Glomerular endothelial cell (primary cell): ENCODE measurements at regions not wholly inside any gene's neighbourhood (a gene's known extent, or its start where the extent isn't known, plus 50 kb on each side); places are given as distances from the start of the nearest gene placed in this dataset.

Source experiments
- DNase-seq: peaks from one replicate; pipeline ENCODE4 v3.0.0-alpha.2; 2011; ENCODE audit warnings: low read depth, low spot score; ENCODE audit errors: extremely low read depth

DNA sequence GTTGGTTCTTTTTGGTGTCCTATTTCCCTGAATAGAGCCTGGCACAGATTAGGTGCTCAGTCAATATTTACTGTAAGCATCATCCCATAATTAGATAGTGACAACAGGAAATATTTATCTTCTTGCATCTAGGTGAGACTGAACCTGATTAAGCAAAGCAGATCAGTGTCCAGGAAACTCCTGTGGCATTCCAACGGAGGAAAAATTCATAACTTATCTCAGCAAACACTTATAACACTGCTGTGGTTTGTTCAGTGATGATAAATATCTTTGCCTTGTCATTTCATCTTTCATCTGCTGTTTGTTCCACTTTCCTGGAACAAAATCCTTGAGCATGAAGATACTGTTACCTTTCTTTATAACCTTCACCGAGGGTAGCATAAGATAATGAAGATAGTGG is 1160.3 kb upstream of the AUTS2 start:
- no peak for DNase-seq

DNA sequence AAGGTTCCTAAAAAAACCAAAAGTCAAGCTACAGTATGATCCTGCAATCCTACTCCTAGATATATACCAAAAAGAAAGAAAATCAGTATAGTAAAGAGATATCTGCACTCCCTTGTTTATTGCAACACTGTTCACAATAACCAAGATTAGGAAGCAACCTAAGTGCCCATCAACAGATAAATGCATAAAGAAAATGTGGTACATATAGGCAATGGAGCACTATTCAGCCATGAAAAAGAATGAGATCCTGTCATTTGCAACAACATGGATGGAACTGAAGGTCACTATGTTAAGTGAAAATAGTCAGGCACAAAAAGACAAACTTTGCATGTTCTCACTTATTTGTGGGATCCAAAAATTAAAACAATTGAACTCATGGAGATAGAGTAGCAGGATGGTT is 1159.5 kb upstream of the AUTS2 start:
- no peak for DNase-seq

DNA sequence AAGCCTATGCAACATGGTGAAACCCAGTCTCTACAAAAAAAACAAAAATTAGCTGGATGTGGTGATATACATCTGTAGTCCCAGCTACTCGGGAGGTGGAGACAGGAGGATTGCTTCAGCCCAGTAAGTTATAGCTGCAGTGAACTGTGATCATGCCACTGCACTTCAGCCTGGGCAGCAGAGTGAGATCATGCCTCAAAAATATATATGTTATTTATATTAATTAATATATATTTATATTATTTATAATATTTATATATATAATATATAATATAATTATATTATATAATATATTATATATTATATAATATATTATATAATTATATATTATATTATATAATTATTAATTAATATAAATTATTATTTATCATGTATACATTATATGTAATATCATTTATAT is 1158.4 kb upstream of the AUTS2 start:
- no peak for DNase-seq

DNA sequence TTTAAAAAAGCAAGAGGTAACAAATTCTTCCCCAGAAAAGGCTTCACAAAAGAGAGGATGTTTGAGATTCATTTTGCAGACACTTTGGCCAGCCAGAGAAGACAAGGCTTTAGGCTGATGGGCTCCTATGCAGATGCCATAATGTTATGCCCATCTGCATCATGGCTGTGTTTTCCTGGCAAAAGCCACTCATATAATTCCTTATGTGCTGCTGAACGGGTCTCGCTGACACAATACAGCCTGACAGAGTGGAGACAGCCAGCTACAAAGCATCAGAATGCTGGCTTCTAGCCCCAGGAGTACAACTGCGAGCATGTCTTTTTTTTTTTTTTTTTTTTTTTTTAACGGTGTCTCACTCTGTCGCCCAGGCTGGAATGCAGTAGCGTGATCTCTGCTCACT is 1157.4 kb upstream of the AUTS2 start:
- DNase-seq = no peak

DNA sequence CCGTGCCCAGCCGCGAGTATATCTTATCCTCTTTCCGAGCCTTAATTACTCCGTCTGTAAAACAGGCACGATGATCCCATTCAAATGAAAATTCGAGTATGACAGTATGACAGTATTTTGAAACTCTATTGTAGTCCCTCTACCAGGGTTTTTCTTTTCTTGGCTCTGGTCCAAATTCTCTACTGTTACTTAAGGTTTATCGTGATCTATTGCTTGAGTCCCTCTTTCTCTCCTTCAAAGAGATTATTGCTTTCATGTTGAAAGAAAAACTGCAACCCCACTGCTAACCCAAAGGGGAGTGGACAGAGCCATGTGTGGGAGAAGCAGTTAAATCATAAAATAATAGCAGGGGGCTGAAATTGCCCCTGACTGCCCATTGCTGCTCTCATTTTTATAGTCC is 1156.6 kb upstream of the AUTS2 start:
- no peak for DNase-seq

DNA sequence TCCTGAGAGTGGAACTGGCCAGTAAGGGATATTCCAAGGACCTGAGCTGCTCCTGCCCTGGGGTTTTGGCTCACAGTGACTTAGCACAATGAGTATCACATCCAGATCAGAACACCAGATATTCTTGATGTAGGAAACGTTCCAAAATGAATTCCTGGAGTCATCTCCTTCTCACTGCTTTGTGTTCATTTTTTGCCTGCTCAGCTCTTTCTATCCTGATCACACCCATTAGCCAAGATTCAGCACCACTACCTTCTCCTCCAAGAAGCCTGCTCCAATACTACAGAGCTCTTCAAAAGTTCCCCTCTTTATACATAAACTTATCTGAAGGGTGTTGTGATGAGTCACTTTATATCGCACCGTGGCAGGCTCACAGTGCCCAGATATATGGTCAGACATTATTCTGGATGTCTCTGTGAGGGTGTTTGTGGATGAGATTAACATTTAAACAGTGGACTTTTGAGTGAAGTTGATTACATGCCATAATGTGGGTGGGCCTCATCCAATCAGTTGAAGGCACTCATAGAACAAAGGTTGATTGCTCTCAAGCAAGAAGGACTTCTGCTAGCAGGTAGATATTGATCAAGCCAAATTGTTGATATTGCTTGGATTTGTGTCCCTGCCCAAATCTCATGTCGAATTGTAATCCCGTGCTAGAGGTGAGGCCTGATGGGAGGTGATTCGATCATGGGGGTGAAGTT is 1155.2 kb upstream of the AUTS2 start:
- no peak for DNase-seq

DNA sequence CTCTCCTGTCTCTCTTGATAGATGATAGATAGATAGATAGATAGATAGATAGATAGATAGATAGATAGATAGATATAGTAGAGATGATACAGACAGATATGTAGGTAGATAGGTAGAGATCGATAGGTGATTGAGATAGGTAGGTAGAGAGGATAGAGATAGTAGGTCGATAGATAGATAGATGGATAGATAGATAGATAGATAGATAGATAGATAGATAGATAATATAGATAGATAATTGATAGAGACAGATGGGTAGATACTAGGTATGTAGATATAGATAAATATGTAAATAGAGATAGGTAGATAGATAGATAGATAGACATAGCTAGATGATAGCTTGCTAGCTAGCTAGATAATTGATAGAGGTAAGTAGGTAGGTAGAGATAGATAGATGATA is 1154.2 kb upstream of the AUTS2 start:
- DNase-seq = no peak

DNA sequence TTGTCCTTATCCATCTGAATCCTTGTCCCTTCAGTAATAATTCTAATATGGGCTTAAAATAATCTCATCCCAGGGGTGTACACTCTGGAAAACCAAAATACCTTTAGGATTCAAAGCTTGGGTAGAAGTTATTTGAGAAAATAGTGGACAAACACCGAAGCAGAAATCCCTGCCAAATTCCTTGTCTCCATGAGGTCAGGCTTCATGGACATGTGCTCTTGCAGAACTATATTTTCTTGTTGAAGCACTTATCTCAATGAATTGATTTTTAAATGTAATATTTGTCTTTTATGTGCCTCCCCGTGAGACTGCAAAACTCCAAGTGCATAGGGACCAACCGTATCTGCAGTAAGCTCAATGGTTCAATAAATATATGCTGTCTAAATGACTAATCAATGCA is 1153.3 kb upstream of the AUTS2 start:
- no peak for DNase-seq

DNA sequence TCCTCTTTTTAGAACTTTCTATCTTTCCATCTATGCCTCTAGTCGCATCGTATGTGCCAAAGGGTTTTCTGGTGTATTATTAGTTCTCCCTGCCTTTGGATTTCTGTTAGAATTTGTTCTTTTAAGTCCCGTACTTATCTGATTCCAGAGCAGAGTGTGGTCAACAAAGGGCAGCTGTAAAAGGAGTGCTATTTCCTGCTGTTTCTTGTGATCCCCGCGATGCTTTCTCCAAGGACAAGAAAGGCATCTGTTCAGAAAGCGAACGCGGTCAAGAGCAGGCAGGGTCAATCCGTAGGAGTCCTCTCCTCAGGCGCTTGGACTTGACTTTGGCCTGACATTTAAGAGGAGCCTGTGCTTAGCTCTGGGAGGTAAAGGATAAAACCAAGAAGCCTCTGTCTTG is 1152.1 kb upstream of the AUTS2 start:
- DNase-seq = no peak

DNA sequence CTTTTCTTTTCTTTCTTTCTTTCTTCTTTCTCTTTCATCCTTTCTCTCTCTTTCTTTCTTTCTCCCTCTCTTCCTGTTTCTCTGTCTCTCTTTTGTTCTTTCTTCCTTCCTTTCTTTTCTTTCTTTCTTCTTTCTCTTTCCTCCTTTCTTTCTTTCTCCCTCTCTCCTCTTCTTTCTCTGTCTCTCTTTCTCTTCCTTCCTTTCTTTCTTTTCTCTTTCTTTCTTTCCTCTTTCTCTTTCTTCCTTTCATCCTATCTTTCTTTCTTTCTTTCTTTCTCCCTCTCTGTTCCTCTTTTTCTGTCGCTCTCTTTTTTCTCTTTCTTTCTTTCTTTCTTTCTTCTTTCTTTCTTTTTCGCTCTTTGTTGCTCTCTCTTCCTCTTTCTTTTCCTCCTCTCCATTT is 1149.2 kb upstream of the AUTS2 start:
- no peak for DNase-seq

DNA sequence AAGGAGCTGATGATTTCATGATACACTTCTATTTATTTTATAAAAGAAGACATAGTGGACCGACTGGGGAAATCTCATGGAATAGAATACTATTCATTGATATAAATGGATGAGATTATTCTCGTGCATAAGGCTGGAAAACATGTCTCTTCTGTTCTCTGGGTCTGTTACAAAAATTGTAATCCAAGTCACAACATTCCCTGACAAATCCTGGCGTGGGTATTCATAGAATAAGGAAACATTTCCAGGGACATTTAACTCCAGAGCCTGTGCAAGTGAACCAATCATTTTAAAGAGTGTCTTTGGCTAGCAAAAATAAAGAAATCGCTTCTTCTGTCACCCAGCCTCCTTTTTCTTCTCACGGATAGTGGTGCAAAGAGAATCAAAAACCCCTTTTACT is 1148.5 kb upstream of the AUTS2 start:
- no peak for DNase-seq

DNA sequence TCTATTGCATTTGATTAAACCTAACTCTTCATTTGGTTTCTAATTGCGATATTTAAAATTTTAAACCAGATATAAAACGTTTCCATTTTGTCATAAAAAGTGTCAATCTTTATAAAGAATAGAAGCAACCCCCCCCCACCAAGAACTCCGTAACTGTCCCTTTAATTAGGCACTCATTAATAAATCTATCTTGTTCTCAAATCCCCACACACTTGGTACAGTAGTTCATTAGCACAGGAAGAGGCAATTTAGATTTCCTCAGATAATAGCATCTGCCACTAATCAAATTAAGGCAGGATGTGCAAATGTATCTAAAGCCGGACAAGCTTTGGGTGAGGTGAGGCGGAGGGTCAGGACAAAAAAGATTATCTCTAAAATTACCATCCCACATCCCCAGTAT is 1143.3 kb upstream of the AUTS2 start:
- no peak for DNase-seq

DNA sequence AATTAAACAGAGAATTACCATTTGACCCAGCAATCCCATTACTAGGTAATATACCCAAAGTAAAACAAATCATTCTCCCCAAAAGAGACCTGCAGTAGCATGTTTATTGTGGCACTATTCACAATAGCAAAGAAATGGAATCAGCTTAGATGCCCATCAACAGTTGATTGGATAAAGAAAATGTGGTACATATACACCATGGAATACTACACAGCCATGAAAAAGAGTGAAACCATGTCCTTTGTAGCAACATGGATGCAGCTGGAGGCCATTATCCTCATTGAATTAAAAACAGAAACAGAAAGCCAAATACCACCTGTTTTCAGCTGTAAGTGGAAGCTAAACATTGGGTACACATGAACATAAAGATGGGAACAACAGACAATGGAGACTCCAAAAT is 1141.8 kb upstream of the AUTS2 start:
- no peak for DNase-seq

DNA sequence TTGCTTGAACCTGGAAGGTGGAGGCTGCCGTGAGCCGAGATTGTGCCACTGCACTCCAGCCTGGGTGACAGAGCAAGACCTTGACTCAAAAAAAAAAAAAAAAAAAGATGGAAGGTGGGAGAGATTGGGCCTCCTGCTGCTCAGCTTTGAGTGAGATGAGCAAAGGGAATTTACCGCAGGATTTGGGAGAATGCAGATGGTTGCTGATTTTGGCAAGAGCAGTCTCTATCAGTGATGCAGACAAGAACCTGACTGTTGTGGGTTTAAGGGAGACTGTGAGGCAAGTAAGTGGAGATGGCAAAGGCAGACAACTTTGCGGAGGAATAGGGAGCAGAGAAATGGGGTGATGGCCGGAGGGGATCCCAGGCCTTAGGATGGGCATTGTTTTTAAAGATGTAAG is 1140.8 kb upstream of the AUTS2 start:
- no peak for DNase-seq

DNA sequence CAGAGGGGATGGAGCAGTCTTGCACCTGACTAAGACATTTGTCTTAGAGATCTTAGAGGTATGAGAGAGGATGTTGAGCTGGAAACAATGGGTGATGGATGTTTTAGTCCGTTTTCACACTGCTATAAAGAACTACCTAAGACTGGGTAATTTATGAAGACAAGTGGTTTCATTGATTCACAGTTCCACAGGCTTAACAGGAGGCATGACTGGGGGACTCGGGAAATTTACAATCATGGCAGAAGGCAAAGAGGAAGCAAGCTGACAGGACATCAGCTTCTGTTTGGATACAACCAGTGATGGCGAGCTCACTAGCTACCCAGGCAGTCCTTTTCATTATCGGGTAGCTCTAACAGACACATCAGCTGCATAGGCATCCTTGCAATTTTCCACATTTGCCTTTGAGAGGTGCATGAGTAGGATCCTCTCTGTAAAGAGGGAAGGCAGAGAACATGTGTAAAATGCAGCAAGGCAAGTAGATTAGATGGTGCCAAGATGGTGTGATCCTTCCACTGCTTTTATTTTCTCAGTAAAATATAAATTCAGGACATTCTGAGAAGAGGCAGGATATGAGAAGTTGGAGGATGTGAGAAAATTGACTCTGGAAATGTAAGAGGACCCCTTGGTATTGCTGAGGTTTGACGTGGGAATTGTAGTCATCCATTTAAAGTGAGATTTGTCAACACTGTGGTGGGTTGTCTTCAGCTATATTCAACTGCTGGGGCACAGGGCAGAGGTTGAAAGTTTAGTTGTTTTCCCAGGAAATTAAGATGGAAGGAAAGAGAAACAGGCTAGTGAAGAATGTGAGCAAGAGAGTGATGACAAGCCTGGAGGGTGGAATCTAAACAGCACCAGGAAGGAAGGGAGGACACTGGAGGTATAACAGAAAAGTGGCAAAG is 1140.0 kb upstream of the AUTS2 start:
- DNase-seq = no peak

DNA sequence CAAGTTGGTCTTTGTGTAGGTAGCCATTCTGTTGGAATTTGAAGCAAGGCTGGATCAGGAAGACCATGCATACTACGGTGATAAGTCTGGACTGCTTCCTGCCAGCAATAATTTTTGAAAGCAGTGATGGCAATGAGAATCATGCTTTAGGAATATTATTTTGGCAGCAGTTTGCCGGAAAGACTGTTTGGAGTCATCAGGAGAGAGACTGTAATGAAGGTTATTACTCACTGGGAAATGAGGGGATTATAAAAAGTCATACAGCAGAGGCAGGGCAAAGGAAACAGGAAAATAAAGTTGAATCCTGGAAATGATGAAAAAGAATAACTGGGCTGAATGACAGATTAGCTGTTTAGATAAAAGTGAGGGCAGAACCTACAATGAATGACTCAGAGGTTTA is 1136.8 kb upstream of the AUTS2 start:
- no peak for DNase-seq

DNA sequence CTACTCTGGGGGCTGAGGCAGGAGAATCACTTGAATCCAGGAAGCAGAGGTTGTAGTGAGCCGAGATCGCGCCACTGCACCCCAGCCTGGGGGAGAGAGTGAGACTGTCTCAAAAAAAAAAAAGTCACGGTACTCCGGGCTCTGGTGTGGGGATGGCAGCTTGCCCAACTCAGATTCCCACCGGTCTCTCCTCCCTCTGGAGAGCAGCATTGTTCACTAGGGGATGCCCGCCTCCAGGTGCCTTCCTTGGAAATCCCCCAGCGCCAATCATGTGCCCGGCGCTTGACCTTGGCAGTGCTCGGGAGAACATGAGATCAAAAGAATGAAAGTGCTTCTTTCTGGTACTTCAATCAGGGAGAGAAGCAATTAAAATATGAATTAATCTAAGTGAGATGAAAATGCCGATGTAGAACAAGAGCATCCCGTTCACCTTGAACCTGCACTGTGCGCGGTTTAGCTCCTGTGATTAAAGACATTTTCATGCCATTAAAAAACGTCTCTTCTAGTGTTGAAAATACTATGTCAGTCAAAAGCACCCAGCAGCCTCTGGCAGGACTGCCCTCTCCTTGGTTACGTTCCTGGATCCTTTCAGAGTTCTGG is 1127.3 kb upstream of the AUTS2 start:
- DNase-seq = no peak

DNA sequence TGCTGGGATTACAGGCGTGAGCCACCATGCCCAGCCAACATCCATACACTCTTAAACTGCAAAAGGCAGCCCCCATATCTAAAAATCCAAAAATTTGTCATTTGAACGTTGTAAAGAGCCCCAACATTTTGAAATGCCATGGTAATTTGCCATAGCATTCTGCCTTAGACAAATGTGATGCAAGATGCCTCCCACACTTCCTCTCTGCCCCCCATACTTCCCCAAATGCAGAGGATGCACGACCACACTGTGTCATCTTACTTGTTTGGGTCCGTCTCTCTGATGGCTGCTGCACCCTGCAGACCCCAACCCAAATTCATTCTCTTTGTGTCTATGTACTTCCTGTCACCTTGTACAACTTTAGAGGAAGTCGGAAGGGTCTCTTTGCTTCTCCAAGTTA is 1125.6 kb upstream of the AUTS2 start:
- DNase-seq = no peak

DNA sequence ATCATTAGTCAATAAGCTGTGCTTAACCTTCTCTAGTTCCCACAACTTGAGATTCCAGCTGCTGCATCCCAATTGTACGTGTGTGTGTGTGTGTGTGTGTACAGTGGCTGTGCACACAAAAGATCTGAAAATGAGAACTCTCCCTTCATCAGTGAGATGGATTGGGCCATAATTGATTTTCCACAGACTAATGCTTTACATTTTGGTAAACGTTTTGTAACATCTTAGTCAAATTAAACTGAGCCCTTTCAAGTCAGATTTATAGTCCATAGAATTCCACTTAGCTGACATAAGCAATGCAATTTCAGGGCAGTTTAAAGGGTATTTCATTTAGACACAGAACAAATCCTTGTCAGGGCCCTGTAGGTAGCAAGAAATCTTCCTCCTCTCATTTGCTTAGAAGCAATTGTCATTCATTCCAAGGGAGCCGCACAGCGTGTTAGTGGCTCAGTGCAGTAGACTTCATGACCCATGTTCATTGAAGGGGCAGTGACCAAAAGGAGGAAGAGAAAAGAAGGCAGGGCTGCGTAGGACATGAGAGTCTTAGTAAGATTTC is 1123.5 kb upstream of the AUTS2 start:
- DNase-seq = no peak

DNA sequence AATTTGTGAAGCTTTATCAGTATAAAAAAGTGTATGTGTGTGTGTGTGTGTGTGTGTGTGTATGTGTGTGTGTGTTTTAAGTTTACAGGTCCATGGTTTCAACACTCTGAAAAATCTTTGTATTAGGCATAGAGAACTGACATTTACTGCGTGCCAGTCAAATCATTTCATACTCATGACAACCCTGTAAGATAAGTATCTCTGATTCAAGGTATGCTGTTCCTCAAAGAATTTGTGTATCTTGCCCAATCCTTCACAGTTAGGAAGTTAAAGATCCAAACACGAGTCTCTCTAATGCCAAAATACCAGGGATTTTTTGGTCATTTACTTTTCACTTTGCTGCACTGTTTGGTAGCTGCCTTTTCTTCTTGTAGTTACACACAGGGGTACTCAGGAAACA is 1121.3 kb upstream of the AUTS2 start:
- no peak for DNase-seq

DNA sequence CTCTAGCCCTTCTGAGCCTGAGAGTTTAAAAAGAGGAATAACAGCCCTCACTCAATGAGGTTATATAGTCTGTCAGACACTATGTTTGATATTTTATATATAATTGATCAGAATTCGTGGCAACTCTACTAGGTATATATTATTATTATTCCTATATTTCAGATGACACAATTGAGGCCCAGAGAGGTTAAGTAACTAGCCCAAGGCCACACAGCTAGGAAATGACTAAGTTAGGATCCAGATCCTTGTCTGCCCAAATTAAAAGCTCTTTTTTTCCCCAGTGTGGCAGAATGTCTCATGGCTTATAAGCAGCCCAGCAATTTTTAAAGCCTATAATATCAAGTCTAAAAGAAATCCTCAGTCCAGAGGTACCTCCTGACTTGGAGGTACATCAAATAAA is 1119.9 kb upstream of the AUTS2 start:
- DNase-seq = no peak

DNA sequence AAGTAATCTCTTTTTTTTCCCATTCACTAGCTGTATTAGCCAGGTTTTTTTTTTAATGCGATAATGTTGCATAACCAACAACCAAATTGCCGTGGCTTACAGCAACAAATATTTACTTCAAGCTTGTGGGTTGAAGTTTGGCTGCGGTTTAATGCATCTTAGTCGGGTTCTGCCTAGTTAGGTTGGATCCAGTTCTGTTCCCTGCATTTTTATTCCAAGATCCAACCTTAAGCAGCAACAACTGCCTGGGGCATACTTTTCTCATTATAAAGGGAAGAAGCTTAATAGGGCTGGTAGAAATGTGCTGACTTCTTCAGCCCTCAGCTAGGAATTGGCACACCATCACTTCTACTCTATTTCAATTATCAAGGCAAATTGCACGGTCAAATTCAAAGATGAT is 1115.5 kb upstream of the AUTS2 start:
- DNase-seq = no peak
